GM20000 (cell line): ENCODE measurements at regions not wholly inside any gene's neighbourhood (a gene's known extent, or its start where the extent isn't known, plus 50 kb on each side); places are given as distances from the start of the nearest gene placed in this dataset.

Experiments
- DNase-seq: peaks from one replicate; pipeline ENCODE4 v3.0.0; 2012; ENCODE audit warnings: low spot score
- TF ChIP-seq, protein P1 (sequence below): IDR thresholded peaks from 2 replicates; pipeline ENCODE4 v1.5.1; 2012; ENCODE audit warnings: mild to moderate bottlenecking, control low read depth; ENCODE audit errors: extremely low read depth, missing control alignments

DNA sequence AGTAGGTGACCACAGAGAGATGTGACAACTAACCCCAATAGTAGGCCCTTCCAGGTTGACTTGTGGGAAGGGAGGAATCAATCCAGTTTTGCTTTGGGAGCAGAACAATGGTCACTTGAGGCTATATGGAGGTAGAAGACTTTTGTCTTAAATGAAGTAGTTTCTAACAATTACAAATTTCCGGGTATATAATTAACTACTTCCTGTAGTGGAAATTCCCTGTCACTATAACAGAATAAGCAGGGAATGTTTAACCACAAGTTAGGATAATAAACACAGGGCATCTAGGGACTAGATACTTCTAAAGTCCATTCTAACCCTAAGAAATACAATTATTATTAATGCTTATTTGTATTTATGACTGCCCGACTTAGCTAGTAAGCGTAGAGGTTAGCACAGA, 99.0 kb upstream of the TRPC3 start:
- TF ChIP-seq, protein P1, sequence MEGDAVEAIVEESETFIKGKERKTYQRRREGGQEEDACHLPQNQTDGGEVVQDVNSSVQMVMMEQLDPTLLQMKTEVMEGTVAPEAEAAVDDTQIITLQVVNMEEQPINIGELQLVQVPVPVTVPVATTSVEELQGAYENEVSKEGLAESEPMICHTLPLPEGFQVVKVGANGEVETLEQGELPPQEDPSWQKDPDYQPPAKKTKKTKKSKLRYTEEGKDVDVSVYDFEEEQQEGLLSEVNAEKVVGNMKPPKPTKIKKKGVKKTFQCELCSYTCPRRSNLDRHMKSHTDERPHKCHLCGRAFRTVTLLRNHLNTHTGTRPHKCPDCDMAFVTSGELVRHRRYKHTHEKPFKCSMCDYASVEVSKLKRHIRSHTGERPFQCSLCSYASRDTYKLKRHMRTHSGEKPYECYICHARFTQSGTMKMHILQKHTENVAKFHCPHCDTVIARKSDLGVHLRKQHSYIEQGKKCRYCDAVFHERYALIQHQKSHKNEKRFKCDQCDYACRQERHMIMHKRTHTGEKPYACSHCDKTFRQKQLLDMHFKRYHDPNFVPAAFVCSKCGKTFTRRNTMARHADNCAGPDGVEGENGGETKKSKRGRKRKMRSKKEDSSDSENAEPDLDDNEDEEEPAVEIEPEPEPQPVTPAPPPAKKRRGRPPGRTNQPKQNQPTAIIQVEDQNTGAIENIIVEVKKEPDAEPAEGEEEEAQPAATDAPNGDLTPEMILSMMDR, result no peak
- DNase-seq, result no peak

DNA sequence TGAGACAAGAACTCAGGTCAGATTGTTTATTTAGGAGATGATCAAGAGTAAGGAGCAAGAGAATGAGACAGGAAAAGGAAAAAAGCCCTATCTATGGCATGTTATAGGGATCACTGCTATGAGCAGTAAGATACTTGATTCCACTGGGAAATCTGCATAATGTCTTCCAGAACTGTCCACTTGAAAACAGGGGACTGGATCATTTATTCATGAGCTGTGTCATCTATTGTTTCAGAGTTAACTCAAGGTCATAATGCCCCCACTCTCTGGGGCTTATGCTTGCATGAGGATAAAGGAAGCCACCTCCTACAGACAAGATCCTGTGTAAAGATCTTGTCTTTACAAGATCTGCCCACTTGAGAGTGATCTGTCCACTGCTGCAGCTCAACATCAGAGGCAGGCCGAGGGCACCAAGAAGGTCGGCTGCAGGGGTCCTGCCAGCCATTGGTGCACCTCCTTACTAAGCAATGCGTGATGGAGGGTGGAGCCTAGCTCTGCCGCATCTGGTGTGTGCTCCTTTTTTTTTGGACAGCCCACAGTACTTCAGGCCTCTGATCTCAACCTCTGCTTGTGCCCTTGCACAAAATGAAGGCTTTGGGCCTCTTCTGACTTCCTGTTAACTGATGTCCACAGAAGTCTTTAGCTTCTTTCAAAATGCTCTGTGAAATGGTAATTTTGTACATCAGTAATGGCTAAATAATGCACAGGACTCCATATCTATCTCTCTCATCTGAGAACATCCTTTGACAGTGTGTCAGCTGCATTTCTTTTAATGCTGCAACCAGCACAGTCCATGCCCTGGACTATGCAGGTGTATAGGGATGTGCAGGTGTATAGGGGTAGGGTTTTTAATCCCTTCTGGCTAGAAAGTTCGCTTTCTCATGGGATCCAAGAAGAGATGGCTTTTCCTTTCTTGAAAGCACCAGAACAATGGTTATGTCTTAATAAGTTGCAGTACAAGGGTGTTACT, 95.9 kb upstream of the TRPC3 start:
- TF ChIP-seq, protein P1, result no peak
- no peak for DNase-seq

DNA sequence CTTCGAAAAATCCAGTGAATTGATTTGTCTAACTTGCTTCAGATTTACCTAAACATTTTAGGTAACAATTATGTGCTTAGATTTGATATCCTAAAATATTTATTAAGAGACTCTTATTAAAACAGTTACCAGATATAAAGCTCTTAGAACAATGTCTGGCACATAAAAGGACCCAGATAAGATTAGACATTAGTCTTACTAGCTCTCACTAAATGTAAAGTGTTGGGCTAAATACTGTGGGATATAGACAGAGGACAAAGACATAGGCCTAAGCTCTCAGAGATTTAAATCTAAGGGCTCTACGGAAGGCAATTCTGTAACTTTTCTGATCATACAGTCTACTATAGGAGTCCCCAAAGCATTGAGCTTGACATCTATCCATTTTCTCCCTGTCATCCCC, 94.4 kb upstream of the TRPC3 start:
- no peak for DNase-seq
- TF ChIP-seq, protein P1, result no peak

DNA sequence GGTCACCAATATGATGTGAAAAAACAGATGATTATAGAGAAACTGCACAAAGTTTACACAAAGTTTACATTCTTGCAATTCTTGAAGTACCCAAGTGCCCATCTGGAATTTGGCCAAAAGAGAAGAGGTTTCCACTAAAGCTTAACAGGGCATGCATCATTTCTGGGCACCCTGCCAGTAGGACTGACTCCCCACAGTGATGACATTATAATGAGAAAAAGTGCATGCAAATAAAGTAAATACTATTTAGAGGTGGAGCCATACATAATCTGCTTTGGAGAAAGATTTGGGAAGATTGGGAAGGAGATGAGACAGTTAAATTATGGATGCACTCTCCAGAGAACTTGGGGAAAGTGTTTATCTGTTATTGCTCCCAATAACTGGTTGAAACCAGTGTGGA, 93.7 kb upstream of the TRPC3 start:
- no peak for DNase-seq
- TF ChIP-seq, protein P1, result no peak

DNA sequence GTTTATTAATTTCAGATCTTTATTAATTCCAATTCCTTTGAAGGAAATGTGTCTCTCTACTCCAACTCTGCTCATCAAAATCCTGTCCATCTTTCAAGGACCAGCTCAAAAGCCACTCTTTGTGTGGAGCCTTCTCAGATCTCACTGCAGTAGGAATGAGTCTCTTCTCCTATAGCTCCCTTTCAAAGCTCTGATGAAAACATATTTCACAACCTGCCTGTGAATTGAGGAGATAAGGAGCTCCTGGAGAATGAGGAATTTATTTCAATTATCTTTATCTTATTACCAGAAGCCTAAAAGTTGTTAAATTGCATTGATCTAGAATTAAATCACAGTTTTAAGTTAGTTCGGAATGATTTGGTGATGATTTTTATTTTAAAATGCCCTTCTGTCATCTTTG, 92.6 kb upstream of the TRPC3 start:
- TF ChIP-seq, protein P1, result no peak
- DNase-seq, result no peak

DNA sequence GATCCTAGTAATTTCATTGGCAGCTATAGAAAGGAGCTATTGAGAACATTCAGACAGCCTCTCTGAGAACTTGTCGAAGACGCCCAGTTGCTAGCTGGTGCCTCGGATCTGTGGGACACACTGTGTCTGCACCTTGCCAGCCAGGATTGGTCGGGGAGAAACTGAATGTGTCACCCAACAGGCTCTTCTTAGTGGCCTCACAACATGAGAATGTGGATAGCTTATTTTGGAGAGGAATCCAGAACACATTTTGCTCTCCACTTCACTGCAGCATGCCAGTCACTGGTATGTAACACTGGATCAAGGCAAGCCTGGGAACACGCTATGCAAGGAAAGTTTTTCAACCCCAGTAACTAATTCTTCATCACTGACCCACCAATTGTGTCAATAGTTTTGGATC, 89.5 kb upstream of the TRPC3 start:
- TF ChIP-seq, protein P1, result no peak

DNA sequence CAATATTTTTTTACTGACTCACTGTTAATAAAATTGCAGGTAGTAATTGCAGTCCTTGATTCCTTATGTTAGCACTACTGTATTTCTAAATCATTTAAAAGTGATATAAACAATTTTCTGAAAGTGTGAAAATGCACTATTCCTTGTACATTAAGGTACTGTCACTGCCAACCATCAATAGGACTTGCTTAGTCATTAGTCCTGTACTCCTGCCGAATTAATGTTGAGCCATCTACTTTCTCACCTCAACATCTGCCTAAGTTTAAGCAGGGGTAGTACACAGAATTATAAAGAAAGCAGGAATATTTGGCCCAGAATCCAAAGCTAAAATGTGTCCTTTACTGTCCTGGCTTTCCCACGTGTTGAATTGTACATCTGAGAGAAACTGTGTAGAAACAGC, 87.0 kb upstream of the TRPC3 start:
- no peak for DNase-seq
- TF ChIP-seq, protein P1, result no peak

More for the DNA sequence above, 89.5 kb upstream of the TRPC3 start:
- DNase-seq, result no peak
